HepG2 (cell line): ENCODE measurements at regions not wholly inside any gene's neighbourhood (a gene's known extent, or its start where the extent isn't known, plus 50 kb on each side); places are given as distances from the start of the nearest gene placed in this dataset.
A peak's percentile ranks its signal among the peaks of the same experiment; 100 is the strongest.

Experiments
- BRCA1 ChIP-seq: sonication (generic); formaldehyde crosslinking; IDR thresholded peaks from 2 replicates; pipeline ENCODE4 v1.4.0; 2020; ENCODE audit warnings: missing genetic modification reagents
- BRF2 ChIP-seq: sonication (generic); formaldehyde crosslinking; IDR thresholded peaks from 2 replicates; pipeline ENCODE4 v1.8.1; 2022; ENCODE audit warnings: mild to moderate bottlenecking, missing genetic modification reagents
- GABPB1 ChIP-seq: IDR thresholded peaks from 2 replicates; pipeline ENCODE4 v1.6.1; 2016; ENCODE audit warnings: mild to moderate bottlenecking, missing genetic modification reagents, moderate library complexity, missing compliant biosample characterization
- KDM4B ChIP-seq: sonication (generic); formaldehyde crosslinking; IDR thresholded peaks from 2 replicates; pipeline ENCODE4 v1.4.0; 2020; ENCODE audit warnings: missing genetic modification reagents
- PHF20 ChIP-seq: sonication (generic); formaldehyde crosslinking; IDR thresholded peaks from 2 replicates; pipeline ENCODE4 v1.5.0; 2020; ENCODE audit warnings: mild to moderate bottlenecking, missing genetic modification reagents
- PLSCR1 ChIP-seq: sonication (generic); formaldehyde crosslinking; IDR thresholded peaks from 2 replicates; pipeline ENCODE4 v1.5.0; 2020; ENCODE audit warnings: missing genetic modification reagents, mild to moderate bottlenecking, borderline replicate concordance
- TFAP4 ChIP-seq: sonication (generic); IDR thresholded peaks from 2 replicates; pipeline ENCODE4 v1.6.1; 2016; ENCODE audit warnings: low read depth, borderline replicate concordance
- ZBTB8A ChIP-seq: sonication (generic); formaldehyde crosslinking; IDR thresholded peaks from 2 replicates; pipeline ENCODE4 v1.4.0; 2020; ENCODE audit warnings: mild to moderate bottlenecking, low read depth, missing genetic modification reagents, borderline replicate concordance
- ZFX ChIP-seq: sonication (generic); formaldehyde crosslinking; IDR thresholded peaks from 2 replicates; pipeline ENCODE4 v1.4.0; 2020; ENCODE audit warnings: mild to moderate bottlenecking, low read depth, missing genetic modification reagents, moderate library complexity
- ZKSCAN1 ChIP-seq: fragments of 150-350 bp; IDR thresholded peaks from 2 replicates; pipeline ENCODE4 v1.6.1; 2014; ENCODE audit warnings: low read length
- ZNF362 ChIP-seq: sonication (generic); formaldehyde crosslinking; IDR thresholded peaks from 2 replicates; pipeline ENCODE4 v1.4.0; 2020; ENCODE audit warnings: missing genetic modification reagents, mild to moderate bottlenecking, borderline replicate concordance
- ZNF567 ChIP-seq: sonication (generic); formaldehyde crosslinking; IDR thresholded peaks from 2 replicates; pipeline ENCODE4 v1.8.1; 2023; ENCODE audit warnings: mild to moderate bottlenecking, missing genetic modification reagents, borderline replicate concordance
- ZNF598 ChIP-seq: sonication (generic); formaldehyde crosslinking; IDR thresholded peaks from 2 replicates; pipeline ENCODE4 v1.5.1; 2020; ENCODE audit warnings: mild to moderate bottlenecking, missing genetic modification reagents, borderline replicate concordance
- TF ChIP-seq, protein P1 (sequence below): sonication (generic); formaldehyde crosslinking; conservative IDR thresholded peaks from 2 replicates; pipeline ENCODE4 v1.5.0; 2020; ENCODE audit warnings: missing genetic modification reagents
- TF ChIP-seq, protein P2 (sequence below): conservative IDR thresholded peaks from 2 replicates; pipeline ENCODE4 v1.6.1; 2018; ENCODE audit warnings: missing genetic modification reagents

GRCh38 chr2:235105821-235106359, 154.1 kb downstream of the SH3BP4 start (continued):
- TF ChIP-seq ZNF567 (CRISPR knock-in tag) (0 out of 2 replicates have a peak, but pooled peaks have one; percentile 68), ZFX (CRISPR knock-in tag) (peak; percentile 77), PHF20 (CRISPR knock-in tag) (0 out of 2 replicates have a peak, but pooled peaks have one; percentile 22), ZNF362 (CRISPR knock-in tag) (no peak), ZBTB8A (no peak), KDM4B (CRISPR knock-in tag) (no peak), PLSCR1 (CRISPR knock-in tag) (no peak), ZKSCAN1 (no peak), BRF2 (CRISPR knock-in tag) (no peak), ZNF598 (CRISPR knock-in tag) (peak; percentile 50; the same call in 1 of the 2 replicates), BRCA1 (CRISPR knock-in tag) (no peak), TFAP4 (peak; percentile 92), GABPB1 (CRISPR knock-in tag) (peak; percentile 33; the same call in 1 of the 2 replicates)
- TF ChIP-seq, protein P1, sequence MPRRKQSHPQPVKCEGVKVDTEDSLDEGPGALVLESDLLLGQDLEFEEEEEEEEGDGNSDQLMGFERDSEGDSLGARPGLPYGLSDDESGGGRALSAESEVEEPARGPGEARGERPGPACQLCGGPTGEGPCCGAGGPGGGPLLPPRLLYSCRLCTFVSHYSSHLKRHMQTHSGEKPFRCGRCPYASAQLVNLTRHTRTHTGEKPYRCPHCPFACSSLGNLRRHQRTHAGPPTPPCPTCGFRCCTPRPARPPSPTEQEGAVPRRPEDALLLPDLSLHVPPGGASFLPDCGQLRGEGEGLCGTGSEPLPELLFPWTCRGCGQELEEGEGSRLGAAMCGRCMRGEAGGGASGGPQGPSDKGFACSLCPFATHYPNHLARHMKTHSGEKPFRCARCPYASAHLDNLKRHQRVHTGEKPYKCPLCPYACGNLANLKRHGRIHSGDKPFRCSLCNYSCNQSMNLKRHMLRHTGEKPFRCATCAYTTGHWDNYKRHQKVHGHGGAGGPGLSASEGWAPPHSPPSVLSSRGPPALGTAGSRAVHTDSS (CRISPR knock-in tag), result no peak
- TF ChIP-seq, protein P2, sequence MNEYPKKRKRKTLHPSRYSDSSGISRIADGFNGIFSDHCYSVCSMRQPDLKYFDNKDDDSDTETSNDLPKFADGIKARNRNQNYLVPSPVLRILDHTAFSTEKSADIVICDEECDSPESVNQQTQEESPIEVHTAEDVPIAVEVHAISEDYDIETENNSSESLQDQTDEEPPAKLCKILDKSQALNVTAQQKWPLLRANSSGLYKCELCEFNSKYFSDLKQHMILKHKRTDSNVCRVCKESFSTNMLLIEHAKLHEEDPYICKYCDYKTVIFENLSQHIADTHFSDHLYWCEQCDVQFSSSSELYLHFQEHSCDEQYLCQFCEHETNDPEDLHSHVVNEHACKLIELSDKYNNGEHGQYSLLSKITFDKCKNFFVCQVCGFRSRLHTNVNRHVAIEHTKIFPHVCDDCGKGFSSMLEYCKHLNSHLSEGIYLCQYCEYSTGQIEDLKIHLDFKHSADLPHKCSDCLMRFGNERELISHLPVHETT (CRISPR knock-in tag), result no peak
